ENCODE measurements at regions not wholly inside any gene's neighbourhood (a gene's known extent, or its start where the extent isn't known, plus 50 kb on each side); places are given as distances from the start of the nearest gene placed in this dataset.

DNA sequence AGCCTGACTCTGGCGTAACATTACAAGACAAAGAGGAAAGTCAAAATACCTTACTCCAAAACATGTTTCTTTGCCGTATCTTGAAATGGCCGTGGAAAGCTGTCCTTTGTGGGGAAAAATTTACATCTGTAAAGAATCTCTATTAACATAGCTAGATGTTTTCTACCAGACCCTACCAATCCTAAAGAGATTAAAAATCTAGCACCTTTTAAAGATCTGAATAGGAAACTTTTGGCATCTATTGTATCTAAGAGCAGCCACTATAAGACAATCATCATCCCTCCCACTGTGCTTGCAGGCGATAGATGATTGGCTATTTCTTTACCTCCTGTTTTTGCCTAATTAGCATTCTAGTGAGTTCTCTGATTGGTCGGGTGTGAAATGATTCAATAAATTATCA, 82.5 kb upstream of the SNCAIP start:
- H3K4me3 ChIP-seq (ENCODE audit: low read depth, low read length), result no peak overlapping the region
- TF ChIP-seq, protein P1, sequence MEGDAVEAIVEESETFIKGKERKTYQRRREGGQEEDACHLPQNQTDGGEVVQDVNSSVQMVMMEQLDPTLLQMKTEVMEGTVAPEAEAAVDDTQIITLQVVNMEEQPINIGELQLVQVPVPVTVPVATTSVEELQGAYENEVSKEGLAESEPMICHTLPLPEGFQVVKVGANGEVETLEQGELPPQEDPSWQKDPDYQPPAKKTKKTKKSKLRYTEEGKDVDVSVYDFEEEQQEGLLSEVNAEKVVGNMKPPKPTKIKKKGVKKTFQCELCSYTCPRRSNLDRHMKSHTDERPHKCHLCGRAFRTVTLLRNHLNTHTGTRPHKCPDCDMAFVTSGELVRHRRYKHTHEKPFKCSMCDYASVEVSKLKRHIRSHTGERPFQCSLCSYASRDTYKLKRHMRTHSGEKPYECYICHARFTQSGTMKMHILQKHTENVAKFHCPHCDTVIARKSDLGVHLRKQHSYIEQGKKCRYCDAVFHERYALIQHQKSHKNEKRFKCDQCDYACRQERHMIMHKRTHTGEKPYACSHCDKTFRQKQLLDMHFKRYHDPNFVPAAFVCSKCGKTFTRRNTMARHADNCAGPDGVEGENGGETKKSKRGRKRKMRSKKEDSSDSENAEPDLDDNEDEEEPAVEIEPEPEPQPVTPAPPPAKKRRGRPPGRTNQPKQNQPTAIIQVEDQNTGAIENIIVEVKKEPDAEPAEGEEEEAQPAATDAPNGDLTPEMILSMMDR (conservative IDR thresholded peaks at IDR 0.05; ENCODE audit: low read depth, low read length), result no peak
- DNase-seq (ENCODE audit: low read depth), result no peak

DNA sequence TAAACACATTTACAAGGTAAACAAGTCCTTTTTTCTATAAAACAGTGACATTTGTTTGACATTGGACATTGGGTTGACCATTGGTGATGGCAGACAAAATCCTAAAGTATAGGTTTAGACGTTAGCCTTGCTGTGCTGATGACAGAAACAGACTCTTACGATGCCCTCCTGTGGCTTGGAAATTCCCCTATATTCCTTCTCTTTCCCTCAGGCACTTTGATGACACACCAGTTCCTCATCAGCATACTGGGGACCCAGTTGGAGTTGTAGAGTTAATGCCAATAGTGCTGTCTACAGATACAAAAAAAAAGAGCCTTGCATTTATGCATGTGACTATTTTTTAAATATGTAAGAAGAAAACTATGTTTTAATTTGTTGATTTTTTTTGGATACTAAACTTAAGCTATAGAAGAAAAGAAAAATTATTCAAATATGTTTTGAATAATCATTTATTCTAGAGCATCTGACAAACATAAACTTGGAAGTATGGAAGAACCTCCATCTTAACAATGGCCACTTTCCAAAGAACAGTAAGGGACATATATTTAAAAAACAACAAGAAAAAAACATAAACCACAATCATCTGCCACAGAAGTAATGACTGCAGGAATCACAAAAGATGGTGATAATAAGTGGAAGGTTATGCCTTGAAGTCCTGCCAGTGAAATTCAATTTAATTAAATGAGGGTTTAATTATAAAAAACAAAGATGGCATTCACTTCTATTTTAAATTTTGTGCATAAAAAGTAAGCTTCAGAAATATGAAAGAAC, 75.6 kb upstream of the SNCAIP start:
- TF ChIP-seq, protein P1 (conservative IDR thresholded peaks at IDR 0.05; ENCODE audit: low read depth, low read length), result no peak
- no peak overlapping the region for H3K4me3 ChIP-seq (ENCODE audit: low read depth, low read length)
- no peak for DNase-seq (ENCODE audit: low read depth)

GRCh38 chr5:122237906-122238305, 74.1 kb upstream of the SNCAIP start:
- TF ChIP-seq, protein P1 (conservative IDR thresholded peaks at IDR 0.05; ENCODE audit: low read depth, low read length), result no peak
- no peak for DNase-seq (ENCODE audit: low read depth)
- no peak overlapping the region for H3K4me3 ChIP-seq (ENCODE audit: low read depth, low read length)

GRCh38 chr5:122252319-122252718, 59.7 kb upstream of the SNCAIP start:
- no peak overlapping the region for H3K4me3 ChIP-seq (ENCODE audit: low read depth, low read length)
- DNase-seq (ENCODE audit: low read depth), result no peak

GRCh38 chr5:122253794-122254193, 58.2 kb upstream of the SNCAIP start:
- TF ChIP-seq, protein P1 (conservative IDR thresholded peaks at IDR 0.05; ENCODE audit: low read depth, low read length), result no peak
- H3K4me3 ChIP-seq (ENCODE audit: low read depth, low read length), result no peak overlapping the region
- no peak for DNase-seq (ENCODE audit: low read depth)

More at GRCh38 chr5:122252319-122252718, 59.7 kb upstream of the SNCAIP start:
- TF ChIP-seq, protein P1 (conservative IDR thresholded peaks at IDR 0.05; ENCODE audit: low read depth, low read length), result no peak

DNA sequence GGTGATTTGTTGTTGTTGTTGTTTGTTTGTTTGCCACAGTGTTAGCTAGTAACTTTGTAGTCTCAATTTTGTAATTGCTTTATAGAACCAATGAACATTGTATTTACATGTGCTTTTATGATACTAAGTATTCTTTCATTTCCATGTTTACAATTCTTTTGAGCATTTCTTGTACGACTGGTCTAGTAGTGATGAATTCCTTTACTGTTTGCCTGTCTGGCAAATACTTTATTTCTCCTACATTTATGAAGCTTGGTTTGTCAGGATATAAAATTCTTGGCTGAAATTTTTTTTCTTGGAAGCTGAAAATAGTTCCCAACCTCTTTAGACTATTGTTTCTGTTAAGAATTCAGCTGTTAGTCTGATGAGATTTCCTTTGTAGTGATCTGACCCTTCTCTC, 55.6 kb upstream of the SNCAIP start:
- DNase-seq (ENCODE audit: low read depth), result no peak
- TF ChIP-seq, protein P1 (conservative IDR thresholded peaks at IDR 0.05; ENCODE audit: low read depth, low read length), result no peak
- no peak overlapping the region for H3K4me3 ChIP-seq (ENCODE audit: low read depth, low read length)

GRCh38 chr5:122257000-122257399, 55.0 kb upstream of the SNCAIP start:
- H3K4me3 ChIP-seq (ENCODE audit: low read depth, low read length), result no peak overlapping the region
- TF ChIP-seq, protein P1 (conservative IDR thresholded peaks at IDR 0.05; ENCODE audit: low read depth, low read length), result no peak
- no peak for DNase-seq (ENCODE audit: low read depth)
